GM13976 (cell line): ENCODE measurements at regions not wholly inside any gene's neighbourhood (a gene's known extent, or its start where the extent isn't known, plus 50 kb on each side); places are given as distances from the start of the nearest gene placed in this dataset.
"Not testable (repeated sequence)": the region's sequence is repeated elsewhere in the genome, so short reads cannot be mapped to it uniquely, and the experiment has no call there.

ENCODE experiments used
- DNase-seq: peaks from one replicate; pipeline ENCODE4 v3.0.0; 2012; ENCODE audit warnings: low spot score
- in situ Hi-C: fragments of 300-500 bp; cut with MboI; formaldehyde crosslinking; loops from one replicate; pipeline ENCODE4 v1.12.0; 2022; ENCODE audit warnings: low sequenced_read_pairs, mixed read lengths, inconsistent platforms; ENCODE audit not compliant: unreplicated experiment
- TF ChIP-seq, protein P1 (sequence below): IDR thresholded peaks from 2 replicates; pipeline ENCODE4 v1.5.1; 2012; ENCODE audit warnings: borderline replicate concordance, mild to moderate bottlenecking; ENCODE audit not compliant: insufficient read depth; ENCODE audit errors: extremely low read depth, missing control alignments, control extremely low read depth

- in situ Hi-C loops: no loop called here
- TF ChIP-seq, protein P1, sequence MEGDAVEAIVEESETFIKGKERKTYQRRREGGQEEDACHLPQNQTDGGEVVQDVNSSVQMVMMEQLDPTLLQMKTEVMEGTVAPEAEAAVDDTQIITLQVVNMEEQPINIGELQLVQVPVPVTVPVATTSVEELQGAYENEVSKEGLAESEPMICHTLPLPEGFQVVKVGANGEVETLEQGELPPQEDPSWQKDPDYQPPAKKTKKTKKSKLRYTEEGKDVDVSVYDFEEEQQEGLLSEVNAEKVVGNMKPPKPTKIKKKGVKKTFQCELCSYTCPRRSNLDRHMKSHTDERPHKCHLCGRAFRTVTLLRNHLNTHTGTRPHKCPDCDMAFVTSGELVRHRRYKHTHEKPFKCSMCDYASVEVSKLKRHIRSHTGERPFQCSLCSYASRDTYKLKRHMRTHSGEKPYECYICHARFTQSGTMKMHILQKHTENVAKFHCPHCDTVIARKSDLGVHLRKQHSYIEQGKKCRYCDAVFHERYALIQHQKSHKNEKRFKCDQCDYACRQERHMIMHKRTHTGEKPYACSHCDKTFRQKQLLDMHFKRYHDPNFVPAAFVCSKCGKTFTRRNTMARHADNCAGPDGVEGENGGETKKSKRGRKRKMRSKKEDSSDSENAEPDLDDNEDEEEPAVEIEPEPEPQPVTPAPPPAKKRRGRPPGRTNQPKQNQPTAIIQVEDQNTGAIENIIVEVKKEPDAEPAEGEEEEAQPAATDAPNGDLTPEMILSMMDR: no peak
- DNase-seq: no peak
Observed at GRCh38 chr10:27380929-27381358, 123.2 kb upstream of the RAB18 start.

DNA sequence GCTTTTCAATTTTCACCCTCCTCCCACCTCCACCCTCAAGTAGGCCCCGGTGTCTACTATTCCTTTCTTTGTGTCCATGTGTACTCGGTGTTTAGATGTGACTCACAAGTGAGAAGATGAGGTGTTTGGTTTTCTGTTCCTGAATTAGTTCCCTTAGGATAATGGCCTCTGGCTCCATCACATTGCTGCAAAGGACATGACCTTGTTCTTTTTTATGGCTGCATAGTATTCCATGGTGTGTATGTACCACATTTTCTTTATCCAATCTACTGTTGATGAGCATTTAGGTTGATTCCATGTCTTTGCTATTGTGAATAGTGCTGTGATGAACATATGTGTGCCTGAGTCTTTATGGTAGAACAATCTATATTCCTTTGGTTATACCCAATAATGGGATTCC, 125.1 kb upstream of the RAB18 start:
- in situ Hi-C loops, DNase-seq: not testable (repeated sequence)

GRCh38 chr10:27373566-27374160, 130.4 kb upstream of the RAB18 start:
- DNase-seq: no peak
- in situ Hi-C loops: no loop called here

GRCh38 chr10:27372095-27372494, 131.5 kb upstream of the ACBD5 start:
- in situ Hi-C loops: no loop called here
- TF ChIP-seq, protein P1: no peak
- DNase-seq: no peak

More at GRCh38 chr10:27373566-27374160, 130.4 kb upstream of the RAB18 start:
- TF ChIP-seq, protein P1: no peak

- DNase-seq, in situ Hi-C loops: not testable (repeated sequence)
Observed at GRCh38 chr10:27371375-27371774, 130.8 kb upstream of the ACBD5 start.

DNA sequence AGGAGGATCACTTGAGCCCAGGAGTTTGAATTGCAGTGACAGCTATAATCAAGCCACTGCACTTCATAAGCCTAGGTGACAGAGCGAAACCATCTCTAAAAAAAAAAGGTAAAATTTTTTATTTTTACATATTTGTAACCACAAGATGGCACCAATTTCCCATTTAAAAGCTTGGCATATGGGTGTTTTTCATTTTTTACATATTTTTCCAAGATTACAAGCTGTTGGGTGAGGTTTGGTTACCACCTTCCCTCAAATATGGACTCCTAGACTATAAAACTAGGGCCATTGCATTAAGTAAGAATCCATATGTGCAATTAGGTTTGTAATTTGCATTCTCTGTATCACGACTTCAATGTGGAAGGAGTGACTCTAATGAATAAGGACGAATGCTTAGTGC, 129.3 kb upstream of the ACBD5 start:
- TF ChIP-seq, protein P1: no peak
- no peak for DNase-seq
- in situ Hi-C loops: no loop called here

DNA sequence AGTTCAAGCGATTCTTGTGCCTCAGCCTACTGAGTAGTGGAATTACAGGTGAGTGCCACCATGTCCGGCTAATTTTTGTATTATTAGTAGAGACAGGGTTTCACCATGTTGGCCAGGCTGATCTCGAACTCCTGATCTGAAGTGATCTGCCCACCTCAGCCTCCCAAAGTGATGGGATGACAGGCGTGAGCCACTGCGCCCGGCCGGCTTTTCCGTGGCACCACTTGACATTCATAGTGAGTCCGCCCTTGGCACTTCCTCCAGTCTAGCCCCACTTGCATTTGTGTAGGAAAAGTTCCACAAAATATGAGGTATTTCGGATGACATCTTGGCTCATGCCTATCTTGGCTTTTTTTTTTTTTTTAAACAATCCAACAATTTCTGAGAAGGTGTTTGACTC, 128.1 kb upstream of the ACBD5 start:
- no peak for DNase-seq
- in situ Hi-C loops: no loop called here
- TF ChIP-seq, protein P1: no peak

DNA sequence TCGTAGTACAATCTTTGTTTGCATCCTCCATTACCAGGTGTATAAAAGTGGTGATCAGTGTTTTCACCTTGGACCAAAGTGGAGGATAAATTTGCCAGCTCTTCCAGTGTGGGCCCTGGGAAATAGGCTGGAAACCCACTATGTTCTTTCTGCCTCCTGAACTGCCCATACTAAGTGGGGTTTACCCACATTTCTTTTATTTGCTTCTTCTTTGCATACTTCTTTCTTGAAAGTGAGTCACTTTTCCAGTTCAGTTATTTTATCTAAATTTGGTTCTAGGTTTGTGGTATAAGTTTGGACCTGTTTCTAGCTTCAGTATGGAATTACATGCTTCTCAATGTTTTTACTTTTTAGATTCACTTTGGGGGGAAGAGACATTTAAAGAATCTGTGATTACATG, 126.2 kb upstream of the ACBD5 start:
- TF ChIP-seq, protein P1: no peak
- in situ Hi-C loops: no loop called here
- DNase-seq: no peak
